Activated CD8-positive, alpha-beta memory T cell treated with anti-CD3 and anti-CD28 coated beads for 24 hours (primary cell): ENCODE measurements at regions not wholly inside any gene's neighbourhood (a gene's known extent, or its start where the extent isn't known, plus 50 kb on each side); places are given as distances from the start of the nearest gene placed in this dataset.

Source experiments
- DNase-seq: peaks from one replicate; pipeline ENCODE4 v3.0.0-alpha.2; 2020

DNA sequence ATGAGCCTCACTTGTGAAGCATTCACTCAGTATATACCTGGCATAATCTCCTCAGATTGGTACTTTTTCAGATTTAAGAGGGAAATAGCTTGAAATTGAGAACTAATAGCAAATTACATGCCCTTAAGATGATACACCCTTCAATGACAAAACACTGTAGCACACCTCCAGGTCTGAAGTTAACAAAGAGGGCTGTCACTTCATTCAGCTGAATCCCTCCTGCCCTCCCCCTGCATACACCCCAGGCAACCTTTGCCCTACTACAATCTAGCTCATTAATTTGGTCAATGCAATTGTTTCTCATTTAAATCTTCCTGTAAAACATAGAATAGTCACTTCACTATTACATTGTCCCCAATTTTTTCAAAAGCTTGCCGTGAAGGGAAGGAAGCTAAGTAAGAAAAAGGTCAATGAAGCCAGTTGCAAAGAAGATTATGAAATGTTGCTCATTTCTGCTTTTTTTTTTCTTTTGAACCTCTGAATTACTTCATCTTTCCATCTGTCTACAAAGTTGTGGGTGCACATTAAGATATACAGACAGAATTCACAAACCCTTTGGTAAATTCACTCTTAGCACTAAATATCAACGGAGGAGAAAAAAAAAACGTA lies 294.8 kb upstream of the PTGER4 start:
- no peak for DNase-seq

DNA sequence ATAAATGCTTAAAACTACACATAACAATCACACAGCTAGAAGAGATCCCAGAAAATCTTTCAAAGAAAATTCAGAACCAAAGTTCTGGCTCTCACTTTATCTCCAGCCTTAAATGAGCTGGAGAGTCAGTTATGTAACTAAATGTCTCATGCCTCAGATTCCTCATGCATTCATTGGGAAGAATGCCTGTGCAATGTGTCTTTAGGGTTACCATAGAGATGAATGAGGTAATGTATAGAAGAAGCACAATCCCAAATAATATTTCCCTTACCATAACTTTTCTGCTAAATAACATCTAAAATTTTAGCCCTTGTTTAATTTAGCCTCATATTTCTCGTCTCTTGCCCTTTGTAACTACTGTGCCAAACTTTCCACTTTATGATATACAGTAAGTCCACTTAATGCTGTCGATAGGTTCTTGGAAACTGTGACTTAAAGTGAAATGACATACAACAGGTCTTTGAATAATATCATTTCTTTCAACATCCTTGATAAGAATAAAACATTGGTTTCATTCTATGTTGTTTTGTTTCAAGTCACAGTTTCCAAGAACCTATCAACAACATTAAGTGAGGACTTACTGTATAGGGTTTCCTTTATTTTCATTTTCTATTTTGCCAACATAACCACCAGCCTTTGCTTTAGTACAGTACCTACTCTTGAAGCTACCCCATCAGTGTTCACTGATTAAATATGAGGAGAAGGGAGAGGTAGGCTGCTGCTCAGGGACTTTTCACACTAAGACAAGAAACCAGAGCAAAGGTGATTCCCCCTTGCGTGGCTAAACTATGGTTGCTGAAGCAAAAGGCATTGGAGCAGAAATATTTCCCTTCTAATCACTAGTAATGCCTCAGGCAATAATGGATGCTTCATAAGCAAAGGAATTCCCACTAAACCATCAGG lies 295.7 kb upstream of the PTGER4 start:
- DNase-seq = no peak

DNA sequence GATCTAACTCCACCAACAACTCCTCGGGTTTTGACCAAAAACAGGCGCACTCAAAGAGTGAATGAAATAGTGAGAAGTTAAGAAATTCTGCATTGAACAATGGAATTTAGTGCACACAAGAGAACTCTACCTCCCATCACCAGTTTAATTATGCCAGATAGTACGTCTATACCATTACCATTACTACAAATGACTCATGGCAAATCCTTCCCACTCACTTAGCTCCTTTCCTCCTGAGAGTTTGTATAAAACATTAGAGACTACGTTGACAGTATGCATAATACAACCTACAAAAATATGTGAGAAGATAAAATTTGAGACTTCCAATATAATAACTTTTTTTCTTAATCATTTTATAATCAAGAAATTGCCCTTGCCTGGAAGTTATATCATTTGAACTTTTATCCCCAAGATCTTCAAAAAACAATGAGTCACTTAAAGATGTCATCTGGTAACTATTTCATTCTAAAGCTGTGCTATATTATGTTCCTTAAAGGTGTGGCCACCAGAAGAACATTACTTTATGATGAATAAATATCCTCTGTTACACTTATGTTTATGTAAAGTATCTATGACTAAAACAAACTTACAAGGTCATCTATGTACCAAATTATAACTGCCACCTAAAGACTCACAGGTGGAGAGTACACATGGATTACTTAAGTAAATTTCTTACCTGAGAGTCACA lies 297.9 kb upstream of the PTGER4 start:
- DNase-seq = no peak

DNA sequence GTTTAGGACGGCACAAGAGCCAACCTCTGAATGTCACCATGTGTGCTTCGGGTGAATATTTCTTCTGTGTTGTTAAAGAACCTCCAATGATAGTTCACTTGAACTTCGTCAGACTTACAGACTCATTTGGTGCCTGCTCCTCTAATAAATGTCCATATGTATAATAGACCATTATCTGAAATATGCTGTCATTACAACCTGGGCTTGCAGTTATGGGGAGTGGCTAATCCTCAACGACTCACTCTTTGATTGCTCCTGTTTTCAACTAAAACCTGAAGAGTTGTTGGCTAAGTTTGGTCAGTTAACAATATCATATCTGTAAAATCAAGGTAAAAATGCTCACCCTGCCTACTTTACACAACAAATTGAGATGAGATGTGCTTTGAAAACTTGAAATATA lies 298.7 kb upstream of the PTGER4 start:
- no peak for DNase-seq

DNA sequence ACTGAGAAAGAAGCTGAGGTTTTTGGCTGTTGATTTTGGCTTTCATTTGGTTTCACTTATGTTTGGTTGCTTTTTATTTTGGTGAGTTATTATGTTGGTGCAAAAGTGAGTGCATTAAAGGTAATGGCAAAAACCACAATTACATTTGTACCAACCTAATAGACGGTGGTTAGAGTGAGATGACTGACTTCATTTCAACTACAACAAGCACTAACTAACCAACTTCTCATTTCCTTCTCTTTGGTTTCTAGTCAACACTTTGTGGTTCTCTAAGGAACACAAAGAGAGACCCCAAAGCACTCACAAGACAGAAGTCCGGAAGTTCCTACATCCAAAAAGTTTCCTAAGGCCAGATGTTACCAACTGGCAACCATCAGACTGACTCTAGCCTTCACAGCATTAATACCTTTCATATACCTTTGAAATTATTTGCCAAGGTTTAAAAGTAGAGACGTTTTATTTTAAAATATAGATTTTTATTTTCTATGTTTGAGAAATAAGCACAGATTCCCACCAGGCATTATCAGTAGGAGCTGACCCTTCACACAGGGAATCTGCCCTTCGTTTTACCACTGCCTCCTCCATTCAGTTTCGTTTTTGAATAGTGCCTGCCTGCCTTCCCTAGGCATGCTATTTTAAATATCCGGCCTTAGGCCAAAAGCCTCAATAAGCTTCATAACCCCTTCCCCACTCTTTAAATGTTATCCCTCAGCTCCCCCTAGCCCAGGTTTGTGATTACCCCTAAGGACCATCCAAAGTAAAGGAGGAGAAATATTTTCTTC lies 301.1 kb upstream of the PTGER4 start:
- no peak for DNase-seq

DNA sequence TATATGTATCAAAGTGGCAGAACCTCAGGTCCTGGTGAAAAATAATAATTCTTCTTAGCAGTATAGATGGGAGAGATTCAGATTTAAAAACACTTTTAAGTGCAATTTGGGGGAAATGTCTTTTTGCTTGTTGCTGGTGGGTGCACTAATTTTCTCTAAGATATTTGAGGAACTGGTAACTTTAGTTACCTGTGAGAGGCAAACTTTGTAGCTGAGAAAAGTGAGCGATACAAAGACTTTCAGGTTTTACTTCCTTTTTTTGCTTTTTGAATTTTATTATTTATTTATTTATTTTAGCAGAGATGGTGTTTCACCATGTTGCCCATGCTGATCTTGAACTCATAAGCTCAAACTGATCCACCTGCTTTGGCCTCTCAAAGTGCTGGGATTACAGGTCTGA lies 303.1 kb upstream of the PTGER4 start:
- DNase-seq = no peak

DNA sequence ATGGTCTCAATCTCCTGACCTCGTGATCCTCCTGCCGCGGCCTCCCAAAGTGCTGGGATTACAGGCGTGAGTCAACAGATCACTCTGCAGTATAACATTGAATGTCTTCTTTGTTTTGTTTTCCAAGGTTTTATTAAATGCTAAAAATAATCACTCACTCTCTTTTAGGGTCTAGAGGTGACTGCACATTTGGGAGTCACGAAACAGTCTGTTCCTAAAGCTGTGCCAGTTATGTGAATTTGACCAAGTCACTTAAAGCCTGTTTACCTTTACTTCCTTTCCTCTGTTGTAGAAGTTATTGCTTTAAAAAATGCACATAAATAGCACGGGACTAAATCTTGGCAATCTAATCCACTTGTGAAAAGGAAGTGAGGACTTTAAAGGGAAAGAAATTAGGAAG lies 304.9 kb upstream of the PTGER4 start:
- DNase-seq = no peak

DNA sequence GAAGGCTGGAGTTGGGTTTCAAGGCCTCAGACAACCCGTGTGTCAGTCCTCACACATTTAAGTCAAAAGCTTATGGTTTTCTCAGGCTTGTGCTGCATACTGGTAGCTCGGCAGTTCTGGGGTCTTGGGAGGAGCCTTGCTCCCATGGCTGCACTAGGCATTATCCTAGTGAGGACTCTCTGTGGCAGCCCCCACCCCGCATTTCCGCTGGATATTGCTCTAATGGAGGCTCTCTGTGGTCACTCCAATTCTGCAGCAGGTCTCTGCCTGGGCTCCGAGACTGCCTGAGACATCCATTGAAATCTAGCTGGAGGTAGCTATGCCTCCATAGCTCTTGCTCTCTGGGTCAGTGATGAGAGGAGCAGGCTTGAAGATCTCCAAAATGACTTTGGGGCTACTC lies 311.5 kb upstream of the PTGER4 start:
- DNase-seq = no peak

DNA sequence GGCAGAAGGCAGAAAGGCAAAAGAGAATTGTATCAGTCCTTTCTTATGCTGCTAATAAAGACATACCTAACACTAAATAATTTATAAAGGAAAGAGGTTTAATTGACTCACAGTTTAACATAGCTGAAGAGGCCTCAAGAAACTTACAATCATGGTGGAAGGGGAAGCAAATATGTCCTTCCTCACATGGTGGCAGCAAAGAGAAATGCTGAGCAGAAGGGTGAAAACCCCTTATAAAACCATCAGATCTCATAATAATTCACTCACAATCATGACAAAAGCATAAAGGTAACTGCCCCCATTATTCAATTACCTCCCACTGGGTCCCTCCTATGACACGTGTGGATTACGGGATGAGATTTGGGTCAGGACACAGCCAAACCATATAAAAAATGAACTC lies 312.5 kb upstream of the PTGER4 start:
- DNase-seq = no peak

DNA sequence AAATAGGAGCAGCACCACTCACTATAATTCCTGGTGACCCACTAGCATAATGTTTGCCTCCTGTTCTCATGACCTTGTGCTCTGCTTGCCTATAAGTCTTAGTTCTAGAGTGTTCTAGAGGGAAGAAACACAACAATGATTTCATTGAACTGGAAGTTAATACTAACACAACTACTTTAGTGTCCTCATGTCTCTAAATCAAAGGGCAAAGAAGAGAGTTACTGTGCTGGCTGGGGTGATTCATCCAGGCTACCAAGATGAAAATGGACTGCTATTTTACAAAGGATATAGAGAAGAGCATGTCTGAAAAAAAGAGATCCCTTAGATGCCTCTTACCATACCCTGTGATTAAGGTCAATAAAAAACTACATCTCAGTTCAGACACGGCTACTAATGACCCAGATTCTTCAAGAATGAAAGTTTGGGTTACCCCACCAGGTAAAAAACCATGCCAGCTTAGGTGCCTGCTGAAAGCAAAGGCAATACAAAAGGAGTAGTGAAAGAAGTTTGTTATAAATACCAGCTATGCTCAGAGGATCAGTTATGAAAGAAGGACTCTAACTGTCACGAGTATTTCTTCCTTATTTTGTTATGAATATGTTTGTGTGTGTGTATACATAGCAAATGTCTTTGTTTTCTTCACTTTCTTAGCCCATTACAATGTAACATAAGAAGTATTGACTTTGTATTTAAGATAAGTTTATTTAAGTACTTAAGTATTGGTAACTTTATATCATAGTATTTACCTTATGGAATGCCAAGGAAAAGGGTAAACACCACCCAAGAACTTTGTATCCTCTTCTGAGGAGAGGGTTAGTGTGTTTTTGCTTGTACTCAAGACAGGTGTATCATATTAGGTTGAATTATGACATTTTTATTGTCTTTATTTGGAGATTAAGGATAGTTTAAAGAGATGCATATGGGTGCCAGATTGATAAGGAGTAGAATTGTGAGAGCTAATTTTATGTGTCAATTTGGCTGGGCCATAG lies 314.1 kb upstream of the PTGER4 start:
- no peak for DNase-seq

DNA sequence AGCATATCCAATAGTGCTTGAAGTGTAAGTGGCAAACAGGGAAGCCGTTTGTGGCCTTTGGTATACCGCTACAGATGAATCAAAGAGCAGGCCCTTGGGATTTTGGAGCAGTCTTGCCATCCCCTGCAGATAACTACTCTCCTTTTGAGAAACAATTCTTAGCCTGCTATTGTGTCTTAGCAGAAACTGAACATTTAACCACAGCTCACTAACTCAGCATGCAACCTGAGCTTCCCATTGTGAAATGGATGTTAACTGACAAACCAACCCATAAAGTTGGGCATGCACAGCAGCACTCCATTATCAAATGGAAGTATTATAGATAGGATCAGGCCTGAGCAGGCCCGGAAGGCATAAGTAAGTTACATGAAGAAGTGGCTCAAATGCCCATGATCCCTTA lies 315.3 kb upstream of the PTGER4 start:
- DNase-seq = no peak

DNA sequence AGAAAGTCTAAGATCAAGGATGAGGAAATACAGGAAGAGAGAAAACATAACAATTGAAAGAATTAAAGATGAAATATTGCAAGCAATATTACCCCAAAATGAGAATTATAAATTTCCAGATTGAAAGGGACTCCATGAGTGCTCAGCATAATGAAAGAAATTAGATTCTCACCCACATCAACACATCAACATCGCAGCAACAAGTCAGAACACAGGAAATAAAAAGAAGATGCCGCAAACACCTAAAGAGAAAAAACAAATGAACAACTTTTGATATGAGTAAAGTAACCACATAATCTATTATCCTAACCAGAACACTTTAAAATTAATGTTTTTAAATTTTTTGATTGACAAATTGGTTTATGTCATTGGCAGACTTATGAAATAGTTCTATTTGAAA lies 318.3 kb upstream of the PTGER4 start:
- DNase-seq = no peak

DNA sequence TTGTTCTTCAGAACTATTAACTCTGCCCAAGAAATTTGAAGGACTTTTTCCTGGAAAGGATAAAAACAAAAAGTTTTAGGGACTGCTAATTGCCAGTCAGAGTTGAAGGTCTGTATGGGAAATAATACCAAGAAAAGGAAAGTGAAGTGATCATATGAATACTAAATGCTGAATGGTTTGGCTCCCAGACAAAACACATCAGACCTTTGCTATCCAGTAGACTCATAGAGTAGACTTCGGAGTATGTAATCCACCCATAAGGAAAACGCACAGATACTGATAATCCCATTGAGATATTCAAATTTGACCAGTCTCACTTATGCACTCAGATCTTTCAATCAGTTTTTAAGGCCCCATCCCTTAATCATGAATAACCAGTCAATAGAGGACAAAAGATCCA lies 319.0 kb upstream of the PTGER4 start:
- no peak for DNase-seq

DNA sequence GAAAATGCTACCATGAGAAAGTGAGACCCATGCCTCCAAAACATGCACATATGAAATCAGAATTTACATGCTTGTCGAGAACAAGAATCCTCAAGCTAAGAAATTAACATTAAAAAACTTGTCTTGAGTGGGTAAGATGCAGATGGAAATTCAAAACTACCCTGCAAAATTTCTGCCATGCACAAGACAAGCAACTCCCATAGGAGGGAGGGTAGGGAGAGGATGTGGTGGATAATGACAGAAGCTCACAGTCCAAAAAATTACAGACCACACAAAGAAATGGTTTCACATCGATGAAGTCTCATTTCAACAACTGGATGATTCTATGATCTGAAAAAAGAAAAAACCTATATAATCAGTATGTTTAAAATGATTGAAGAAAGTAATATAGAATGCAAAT lies 319.9 kb upstream of the PTGER4 start:
- no peak for DNase-seq

DNA sequence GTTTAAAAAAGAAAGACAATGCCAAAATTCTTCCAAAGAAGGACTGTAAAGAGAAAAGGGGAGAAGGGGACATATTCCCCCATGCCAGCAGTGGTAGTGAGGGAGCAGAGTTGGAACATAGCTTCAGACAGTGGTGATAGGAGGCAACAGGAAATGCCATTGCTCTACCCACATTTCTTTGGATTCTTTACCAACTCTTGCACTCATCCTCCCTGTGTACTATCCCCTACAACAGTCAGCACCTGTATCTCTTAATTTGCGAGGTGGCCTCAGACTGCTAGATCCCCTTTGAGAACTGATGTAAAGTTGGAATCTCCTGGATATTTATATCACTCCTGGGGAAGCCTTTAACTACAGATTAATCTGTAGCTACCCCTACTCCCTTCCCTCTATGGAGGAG lies 320.6 kb upstream of the PTGER4 start:
- DNase-seq = no peak

DNA sequence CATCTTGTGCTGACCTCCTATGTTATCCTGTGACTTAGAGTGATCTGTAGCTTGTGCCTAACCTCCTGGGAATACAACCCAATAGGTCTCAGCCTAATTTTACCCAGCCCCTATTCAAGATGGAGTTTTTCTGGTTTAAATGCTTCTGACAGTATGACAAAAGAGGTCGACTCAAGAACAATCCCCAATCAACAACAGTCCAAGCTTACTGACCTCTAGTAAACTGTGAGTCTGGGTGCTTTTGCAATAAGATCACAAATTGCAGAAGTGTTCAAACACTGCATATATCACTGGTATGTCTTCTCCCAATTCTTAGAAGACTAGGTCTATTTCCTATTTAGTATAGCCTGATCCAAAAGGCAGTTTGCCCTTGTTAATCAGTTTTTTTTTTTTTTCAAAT lies 323.5 kb upstream of the PTGER4 start:
- DNase-seq = no peak

DNA sequence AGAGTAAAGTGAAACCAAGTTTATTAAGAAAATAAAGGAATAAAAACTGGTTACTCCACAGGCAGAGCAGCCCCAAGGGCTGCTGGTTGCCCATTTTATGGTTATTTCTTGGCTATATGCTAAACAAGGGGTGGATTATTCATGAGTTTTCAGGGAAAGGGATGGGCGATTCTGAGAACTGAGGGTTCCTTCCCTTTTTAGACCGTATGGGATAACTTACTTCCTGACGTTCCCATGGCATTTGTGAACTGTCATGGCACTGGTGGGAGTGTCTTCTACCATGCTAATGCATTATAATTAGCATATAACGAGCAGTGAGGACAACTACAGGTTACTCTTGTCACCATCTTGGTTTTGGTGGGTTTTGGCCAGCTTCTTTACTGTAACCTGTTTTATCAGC lies 323.9 kb upstream of the PTGER4 start:
- no peak for DNase-seq

DNA sequence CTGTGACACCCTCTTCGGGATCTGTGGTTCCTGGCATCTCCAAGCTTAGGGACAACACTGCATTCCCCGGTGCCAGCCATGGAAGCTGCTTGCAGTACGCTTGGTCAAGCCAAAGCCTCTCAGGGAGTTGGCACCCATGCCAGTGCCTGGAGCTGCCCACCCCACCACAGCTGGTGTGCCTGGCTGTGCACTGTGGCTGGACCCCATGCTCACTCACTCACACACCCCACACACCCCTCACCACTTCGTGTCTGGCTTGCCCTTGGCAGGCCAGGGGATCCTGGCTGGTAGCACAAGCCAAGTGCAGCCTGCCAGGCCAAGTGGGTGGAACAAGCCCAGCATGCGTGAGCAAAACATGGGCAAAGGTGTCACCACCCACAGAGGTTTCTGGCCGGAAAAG lies 324.5 kb upstream of the PTGER4 start:
- no peak for DNase-seq

DNA sequence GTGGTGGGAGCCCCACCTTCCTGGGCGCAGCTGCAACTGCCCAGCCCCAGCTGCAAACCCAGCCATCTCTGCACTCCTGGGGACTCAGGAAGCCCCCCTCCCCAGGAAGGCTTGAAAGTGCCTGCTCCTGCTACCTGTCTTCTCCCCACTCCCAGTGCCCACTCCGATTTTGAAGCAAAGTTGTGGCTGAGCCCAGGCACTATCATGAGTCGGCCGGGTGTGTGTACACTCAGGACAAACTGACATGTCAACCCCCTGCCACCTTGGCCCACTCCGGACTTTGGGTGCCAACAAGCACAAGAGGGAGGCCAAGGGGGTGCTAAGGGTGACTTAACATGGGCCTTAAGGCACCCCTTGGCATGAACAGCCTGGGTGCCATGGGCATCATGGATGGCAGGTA lies 325.5 kb upstream of the PTGER4 start:
- no peak for DNase-seq

DNA sequence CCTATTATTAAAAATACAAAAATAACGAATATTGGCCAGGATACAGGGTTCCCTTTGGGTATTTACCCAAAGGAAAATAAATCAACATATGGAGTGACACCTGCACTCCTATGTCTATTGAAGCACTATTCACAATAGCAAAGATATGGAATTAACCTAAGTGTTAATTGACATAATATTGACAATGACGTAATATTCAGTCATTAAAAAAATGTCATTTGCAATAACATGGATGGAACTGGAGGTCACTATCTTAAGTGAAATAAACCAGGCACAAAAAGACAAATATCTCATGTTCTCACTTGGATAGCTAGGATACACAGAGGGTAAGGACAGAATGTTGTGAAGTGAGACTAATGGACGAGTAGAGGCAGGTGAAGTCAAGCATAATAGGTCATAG lies 326.3 kb upstream of the PTGER4 start:
- DNase-seq = no peak

DNA sequence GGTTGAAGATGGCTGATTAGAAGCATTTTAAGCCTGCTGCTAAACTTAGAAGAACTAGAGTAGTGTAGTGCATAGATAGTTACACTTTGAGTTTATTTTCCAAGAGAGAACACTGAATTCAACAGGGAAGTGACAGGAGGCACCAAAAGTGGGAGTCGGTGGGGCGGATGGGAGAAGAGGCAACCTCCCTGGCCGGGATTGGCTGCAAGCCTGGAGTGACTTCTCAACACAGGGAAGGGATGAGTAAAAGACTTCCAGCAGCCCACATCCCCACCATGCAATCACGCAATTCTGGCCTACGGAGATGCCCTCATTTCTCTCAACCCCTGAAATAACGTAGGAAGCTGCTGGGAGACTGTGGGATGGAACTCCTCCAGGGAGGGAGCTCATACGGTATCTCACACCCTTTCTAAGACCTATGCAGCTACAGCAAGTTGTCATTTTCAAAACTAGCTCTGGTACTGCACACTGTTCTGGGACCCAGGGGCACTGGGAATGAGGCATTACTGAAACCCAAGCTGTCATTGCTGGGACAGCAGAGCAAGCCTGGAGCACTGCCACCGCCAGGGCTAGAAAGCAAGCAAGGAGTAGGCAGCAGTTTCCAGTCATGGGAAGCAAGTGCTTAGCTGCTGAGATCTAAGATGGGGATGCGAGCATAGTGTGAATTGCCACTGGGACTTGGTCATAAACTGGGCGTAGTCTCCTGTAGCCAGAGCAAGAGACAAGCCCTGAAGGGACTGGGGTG lies 331.6 kb upstream of the PTGER4 start:
- no peak for DNase-seq
